ENCODE measurements at regions not wholly inside any gene's neighbourhood (a gene's known extent, or its start where the extent isn't known, plus 50 kb on each side); places are given as distances from the start of the nearest gene placed in this dataset.

- no peak for DNase-seq
- Mint-ChIP-seq H3K9me3 (ENCODE audit: low read depth, unreplicated experiment) (no peaks in the 10 kb centered on the region), H3K4me1 (ENCODE audit: low read depth, unreplicated experiment) (no peaks in the 10 kb centered on the region), H3K4me3 (ENCODE audit: low read depth, unreplicated experiment) (no peak overlapping the region), H3K27ac (ENCODE audit: unreplicated experiment) (no peak overlapping the region), H3K27me3 (ENCODE audit: unreplicated experiment) (no peaks in the 10 kb centered on the region), H3K36me3 (ENCODE audit: insufficient read depth, unreplicated experiment) (no peaks in the 10 kb centered on the region)
- TF ChIP-seq CTCF (IDR thresholded peaks at IDR 0.05; ENCODE audit: unreplicated experiment): no peak
- CTCF ChIA-PET: no interaction called here
- intact Hi-C loops (cut with micrococcal nuclease; ENCODE audit: unreplicated experiment): no loop called here
- BruUV-seq (replicated peaks): no TSS peak
Measured at GRCh38 chr11:103546236-103546635, 437.0 kb downstream of the DYNC2H1 start.

DNA sequence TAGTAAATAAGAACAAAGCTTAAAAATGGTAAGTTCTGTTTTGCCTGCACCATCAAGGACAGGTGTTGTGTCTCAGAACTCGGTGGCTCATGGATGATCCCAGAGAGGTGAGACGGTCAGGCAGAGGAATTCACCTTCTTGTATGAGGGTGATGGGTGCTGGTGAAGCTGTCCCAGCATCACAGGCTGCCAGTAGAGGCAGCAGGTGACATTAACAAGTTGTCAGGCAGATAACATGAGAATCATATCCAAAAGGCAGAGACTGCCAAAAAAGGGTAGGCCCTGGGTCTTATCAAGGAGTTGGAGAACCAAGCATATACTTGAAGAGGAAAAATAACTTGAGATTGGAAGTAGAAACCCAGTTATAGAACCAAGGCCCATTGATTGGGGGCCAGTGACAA, 437.8 kb downstream of the DYNC2H1 start:
- CTCF ChIA-PET: no interaction called here
- intact Hi-C loops (cut with micrococcal nuclease; ENCODE audit: unreplicated experiment): no loop called here
- no peak for DNase-seq
- Mint-ChIP-seq H3K27me3 (ENCODE audit: unreplicated experiment) (no peaks in the 10 kb centered on the region), H3K9me3 (ENCODE audit: low read depth, unreplicated experiment) (no peaks in the 10 kb centered on the region), H3K4me3 (ENCODE audit: low read depth, unreplicated experiment) (no peak overlapping the region), H3K4me1 (ENCODE audit: low read depth, unreplicated experiment) (no peaks in the 10 kb centered on the region), H3K36me3 (ENCODE audit: insufficient read depth, unreplicated experiment) (no peaks in the 10 kb centered on the region), H3K27ac (ENCODE audit: unreplicated experiment) (no peak overlapping the region)
- no TSS peak for BruUV-seq (replicated peaks)
- TF ChIP-seq CTCF (IDR thresholded peaks at IDR 0.05; ENCODE audit: unreplicated experiment): no peak

GRCh38 chr11:103547691-103548090, 438.5 kb downstream of the DYNC2H1 start:
- BruUV-seq (replicated peaks): no TSS peak
- no peak for TF ChIP-seq CTCF (IDR thresholded peaks at IDR 0.05; ENCODE audit: unreplicated experiment)
- Mint-ChIP-seq H3K27me3 (ENCODE audit: unreplicated experiment) (no peaks in the 10 kb centered on the region), H3K27ac (ENCODE audit: unreplicated experiment) (no peak overlapping the region), H3K4me1 (ENCODE audit: low read depth, unreplicated experiment) (no peaks in the 10 kb centered on the region), H3K9me3 (ENCODE audit: low read depth, unreplicated experiment) (no peaks in the 10 kb centered on the region), H3K4me3 (ENCODE audit: low read depth, unreplicated experiment) (no peak overlapping the region), H3K36me3 (ENCODE audit: insufficient read depth, unreplicated experiment) (no peaks in the 10 kb centered on the region)
- intact Hi-C loops (cut with micrococcal nuclease; ENCODE audit: unreplicated experiment): no loop called here
- CTCF ChIA-PET: no interaction called here
- DNase-seq: no peak

DNA sequence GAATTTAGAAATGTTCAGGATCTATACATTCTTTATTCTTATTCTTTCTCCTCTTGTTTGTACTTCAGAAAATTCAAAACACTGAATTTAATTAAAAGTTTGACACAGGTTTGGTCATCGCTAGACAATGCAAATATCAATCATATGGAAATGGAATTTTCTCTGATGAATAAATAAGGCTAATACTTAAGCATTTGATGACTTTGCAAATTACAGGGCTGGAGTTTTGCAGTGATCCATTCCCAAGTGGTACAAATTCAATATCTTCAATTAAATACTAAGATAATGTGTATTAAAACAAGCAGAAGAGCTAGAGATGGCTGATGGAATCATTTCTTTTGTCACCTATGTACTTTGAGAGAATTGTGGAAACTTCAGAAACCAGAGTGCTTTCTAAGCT, 439.6 kb downstream of the DYNC2H1 start:
- Mint-ChIP-seq H3K4me1 (ENCODE audit: low read depth, unreplicated experiment) (no peaks in the 10 kb centered on the region), H3K9me3 (ENCODE audit: low read depth, unreplicated experiment) (no peaks in the 10 kb centered on the region), H3K27me3 (ENCODE audit: unreplicated experiment) (no peaks in the 10 kb centered on the region), H3K27ac (ENCODE audit: unreplicated experiment) (no peak overlapping the region), H3K36me3 (ENCODE audit: insufficient read depth, unreplicated experiment) (no peaks in the 10 kb centered on the region), H3K4me3 (ENCODE audit: low read depth, unreplicated experiment) (no peak overlapping the region)
- no TSS peak for BruUV-seq (replicated peaks)
- DNase-seq: no peak
- intact Hi-C loops (cut with micrococcal nuclease; ENCODE audit: unreplicated experiment): no loop called here
- CTCF ChIA-PET: no interaction called here
- TF ChIP-seq CTCF (IDR thresholded peaks at IDR 0.05; ENCODE audit: unreplicated experiment): no peak

- BruUV-seq (replicated peaks): no TSS peak
- H3K27me3 Mint-ChIP-seq (ENCODE audit: unreplicated experiment): no peaks in the 10 kb centered on the region
- no peak overlapping the region for H3K27ac Mint-ChIP-seq (ENCODE audit: unreplicated experiment)
- CTCF ChIA-PET: no interaction called here
- no peaks in the 10 kb centered on the region for H3K4me1 Mint-ChIP-seq (ENCODE audit: low read depth, unreplicated experiment)
- TF ChIP-seq CTCF (IDR thresholded peaks at IDR 0.05; ENCODE audit: unreplicated experiment): no peak
- no peaks in the 10 kb centered on the region for H3K36me3 Mint-ChIP-seq (ENCODE audit: insufficient read depth, unreplicated experiment)
- no peak overlapping the region for H3K4me3 Mint-ChIP-seq (ENCODE audit: low read depth, unreplicated experiment)
- no peaks in the 10 kb centered on the region for H3K9me3 Mint-ChIP-seq (ENCODE audit: low read depth, unreplicated experiment)
- intact Hi-C loops (cut with micrococcal nuclease; ENCODE audit: unreplicated experiment): no loop called here
- no peak for DNase-seq
Measured at GRCh38 chr11:103550811-103551210, 441.6 kb downstream of the DYNC2H1 start.
